ENCODE measurements at regions not wholly inside any gene's neighbourhood (a gene's known extent, or its start where the extent isn't known, plus 50 kb on each side); places are given as distances from the start of the nearest gene placed in this dataset.
A peak's percentile ranks its signal among the peaks of the same experiment; 100 is the strongest.

- no peak overlapping the region for H3K4me3 ChIP-seq
- ATAC-seq (no peak), FAIRE-seq (no peak), DNase-seq (ENCODE audit: low read depth in 1 of 2, low spot score in 1 of 2) (no peak)
- WGBS (ENCODE audit: missing lambda C conversion rate): 33% methylated on average over 1 of the region's 1 CpG
- H3K4me2 ChIP-seq: no peak overlapping the region
- POLR2A ChIA-PET: interaction anchor here (0.6 kb wide), 1 partner anchor 228 kb away, joined by 3 read pairs; no protein-coding TSS in a partner anchor
- H3K4me1 ChIP-seq: peaks cover 27% of the 10 kb centered on the region
- H3K27ac ChIP-seq: no peak overlapping the region
- CTCF ChIA-PET: no interaction called here
- TF ChIP-seq CBX2 (IDR thresholded peaks at IDR 0.05; ENCODE audit: borderline replicate concordance, low read depth): no peak
- no peak for TF ChIP-seq EHF (CRISPR knock-in tag; IDR thresholded peaks at IDR 0.05)
- no peak for TF ChIP-seq HDAC2 (IDR thresholded peaks at IDR 0.05)
- TF ChIP-seq RNF2 (IDR thresholded peaks at IDR 0.05; ENCODE audit: borderline replicate concordance, low read depth): no peak
- no peak for TF ChIP-seq HOXB13 (CRISPR knock-in tag; IDR thresholded peaks at IDR 0.05; ENCODE audit: low read depth)
- TF ChIP-seq ZNF302 (CRISPR knock-in tag; IDR thresholded peaks at IDR 0.05): no peak
- TF ChIP-seq, protein P1, sequence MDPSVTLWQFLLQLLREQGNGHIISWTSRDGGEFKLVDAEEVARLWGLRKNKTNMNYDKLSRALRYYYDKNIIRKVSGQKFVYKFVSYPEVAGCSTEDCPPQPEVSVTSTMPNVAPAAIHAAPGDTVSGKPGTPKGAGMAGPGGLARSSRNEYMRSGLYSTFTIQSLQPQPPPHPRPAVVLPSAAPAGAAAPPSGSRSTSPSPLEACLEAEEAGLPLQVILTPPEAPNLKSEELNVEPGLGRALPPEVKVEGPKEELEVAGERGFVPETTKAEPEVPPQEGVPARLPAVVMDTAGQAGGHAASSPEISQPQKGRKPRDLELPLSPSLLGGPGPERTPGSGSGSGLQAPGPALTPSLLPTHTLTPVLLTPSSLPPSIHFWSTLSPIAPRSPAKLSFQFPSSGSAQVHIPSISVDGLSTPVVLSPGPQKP (IDR thresholded peaks at IDR 0.05; ENCODE audit: low read depth, low read length): no peak
- no peak for TF ChIP-seq MAZ (IDR thresholded peaks at IDR 0.05; ENCODE audit: borderline replicate concordance, low read depth, low read length)
- TF ChIP-seq ZFP36 (IDR thresholded peaks at IDR 0.05; ENCODE audit: borderline replicate concordance, partially characterized antibody): no peak
- TF ChIP-seq CHD4 (IDR thresholded peaks at IDR 0.05; ENCODE audit: borderline replicate concordance): no peak
- no peak for TF ChIP-seq HMGXB4 (CRISPR knock-in tag; IDR thresholded peaks at IDR 0.05; ENCODE audit: borderline replicate concordance)
- no peak for TF ChIP-seq RARB (CRISPR knock-in tag; IDR thresholded peaks at IDR 0.05)
- TF ChIP-seq ZC3H11A (IDR thresholded peaks at IDR 0.05): no peak
- TF ChIP-seq, protein P2, sequence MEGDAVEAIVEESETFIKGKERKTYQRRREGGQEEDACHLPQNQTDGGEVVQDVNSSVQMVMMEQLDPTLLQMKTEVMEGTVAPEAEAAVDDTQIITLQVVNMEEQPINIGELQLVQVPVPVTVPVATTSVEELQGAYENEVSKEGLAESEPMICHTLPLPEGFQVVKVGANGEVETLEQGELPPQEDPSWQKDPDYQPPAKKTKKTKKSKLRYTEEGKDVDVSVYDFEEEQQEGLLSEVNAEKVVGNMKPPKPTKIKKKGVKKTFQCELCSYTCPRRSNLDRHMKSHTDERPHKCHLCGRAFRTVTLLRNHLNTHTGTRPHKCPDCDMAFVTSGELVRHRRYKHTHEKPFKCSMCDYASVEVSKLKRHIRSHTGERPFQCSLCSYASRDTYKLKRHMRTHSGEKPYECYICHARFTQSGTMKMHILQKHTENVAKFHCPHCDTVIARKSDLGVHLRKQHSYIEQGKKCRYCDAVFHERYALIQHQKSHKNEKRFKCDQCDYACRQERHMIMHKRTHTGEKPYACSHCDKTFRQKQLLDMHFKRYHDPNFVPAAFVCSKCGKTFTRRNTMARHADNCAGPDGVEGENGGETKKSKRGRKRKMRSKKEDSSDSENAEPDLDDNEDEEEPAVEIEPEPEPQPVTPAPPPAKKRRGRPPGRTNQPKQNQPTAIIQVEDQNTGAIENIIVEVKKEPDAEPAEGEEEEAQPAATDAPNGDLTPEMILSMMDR (IDR thresholded peaks at IDR 0.05): no peak
- no peak for TF ChIP-seq TP53 (CRISPR knock-in tag; IDR thresholded peaks at IDR 0.05)
- no peaks in the 10 kb centered on the region for H3K9me3 ChIP-seq
Measured at GRCh38 chr5:96243203-96243602, 189.8 kb downstream of the PCSK1 start.

- no peak for ATAC-seq
- no peaks in the 10 kb centered on the region for H3K9me3 ChIP-seq
- TF ChIP-seq CHD2 (IDR thresholded peaks at IDR 0.05; ENCODE audit: low read length, partially characterized antibody) (no peak), HOXA7 (CRISPR knock-in tag; IDR thresholded peaks at IDR 0.05) (no peak), CEBPB (IDR thresholded peaks at IDR 0.05) (no peak), JUN (IDR thresholded peaks at IDR 0.05) (no peak), MAFK (IDR thresholded peaks at IDR 0.05; ENCODE audit: partially characterized antibody) (no peak)
- DNase-seq (ENCODE audit: low read depth in 1 of 2, low spot score in 1 of 2): no peak
- H3K4me2 ChIP-seq: no peak overlapping the region
- H3K27ac ChIP-seq: no peak overlapping the region
- FAIRE-seq: no peak
- no peak overlapping the region for H3K4me3 ChIP-seq
- H3K4me1 ChIP-seq: peaks cover 27% of the 10 kb centered on the region
- CTCF ChIA-PET: no interaction called here
- POLR2A ChIA-PET: no interaction called here
- WGBS (ENCODE audit: missing lambda C conversion rate): 18% methylated on average over 1 of the region's 1 CpG
Measured at GRCh38 chr5:96242571-96242970, 190.5 kb downstream of the PCSK1 start.

DNA sequence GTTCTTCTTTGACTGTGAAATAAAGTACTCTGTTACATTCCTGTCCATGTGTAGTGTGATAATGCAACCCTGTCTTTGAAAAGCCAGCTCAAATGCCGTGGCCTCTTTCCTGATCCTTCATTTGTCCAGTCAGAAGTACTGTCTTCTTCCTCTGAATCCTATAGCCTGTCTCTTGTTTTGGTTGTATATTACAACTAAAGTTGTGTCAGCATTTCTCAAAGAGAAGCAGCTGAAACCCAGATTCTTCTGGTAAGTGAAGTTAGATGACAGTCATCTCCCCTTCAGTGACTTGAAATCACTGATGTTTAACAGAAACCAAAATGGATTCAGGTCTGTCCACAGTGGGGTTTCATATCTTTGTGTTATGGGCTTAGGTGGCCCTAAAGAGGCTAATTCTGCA is 196.2 kb downstream of the PCSK1 start:
- WGBS (ENCODE audit: missing lambda C conversion rate): 88% methylated on average over 1 of the region's 1 CpG
- ATAC-seq (no peak), FAIRE-seq (no peak), DNase-seq (ENCODE audit: low read depth in 1 of 2, low spot score in 1 of 2) (no peak)
- Histone ChIP-seq H3K27ac (no peak overlapping the region), H3K4me2 (no peak overlapping the region), H3K4me1 (no peaks in the 10 kb centered on the region), H3K4me3 (no peak overlapping the region), H3K9me3 (peaks cover 3% of the 10 kb centered on the region; the same call in 1 of the 3 replicates)
- TF ChIP-seq MAFK (IDR thresholded peaks at IDR 0.05; ENCODE audit: partially characterized antibody) (peak; percentile 58), POLR2AphosphoS2 (conservative IDR thresholded peaks at IDR 0.05; ENCODE audit: low read length) (no peak)
- POLR2A ChIA-PET: no interaction called here
- CTCF ChIA-PET: no interaction called here

All from A549 (cell line).